ENCODE measurements at regions not wholly inside any gene's neighbourhood (a gene's known extent, or its start where the extent isn't known, plus 50 kb on each side); places are given as distances from the start of the nearest gene placed in this dataset.

DNA sequence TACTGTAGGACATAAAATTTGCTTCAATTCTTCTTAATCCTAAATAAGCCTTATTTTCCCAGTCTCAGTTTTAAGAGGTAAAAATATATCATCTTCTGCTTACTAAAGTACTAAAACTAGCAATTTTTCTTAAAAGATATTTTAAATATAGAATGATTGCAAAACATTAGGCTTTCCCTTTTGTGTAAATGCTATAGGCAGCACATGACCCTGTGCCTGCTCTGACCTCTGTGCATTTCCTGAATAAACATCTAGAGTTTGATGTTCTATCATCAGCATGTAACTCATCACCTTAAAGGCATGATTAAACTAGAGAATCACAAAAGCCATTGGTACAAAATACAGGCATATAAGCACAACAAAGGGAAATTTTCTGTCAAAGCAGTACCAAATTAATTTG lies 422.7 kb downstream of the TFAP2B start:
- TF ChIP-seq, protein P1, sequence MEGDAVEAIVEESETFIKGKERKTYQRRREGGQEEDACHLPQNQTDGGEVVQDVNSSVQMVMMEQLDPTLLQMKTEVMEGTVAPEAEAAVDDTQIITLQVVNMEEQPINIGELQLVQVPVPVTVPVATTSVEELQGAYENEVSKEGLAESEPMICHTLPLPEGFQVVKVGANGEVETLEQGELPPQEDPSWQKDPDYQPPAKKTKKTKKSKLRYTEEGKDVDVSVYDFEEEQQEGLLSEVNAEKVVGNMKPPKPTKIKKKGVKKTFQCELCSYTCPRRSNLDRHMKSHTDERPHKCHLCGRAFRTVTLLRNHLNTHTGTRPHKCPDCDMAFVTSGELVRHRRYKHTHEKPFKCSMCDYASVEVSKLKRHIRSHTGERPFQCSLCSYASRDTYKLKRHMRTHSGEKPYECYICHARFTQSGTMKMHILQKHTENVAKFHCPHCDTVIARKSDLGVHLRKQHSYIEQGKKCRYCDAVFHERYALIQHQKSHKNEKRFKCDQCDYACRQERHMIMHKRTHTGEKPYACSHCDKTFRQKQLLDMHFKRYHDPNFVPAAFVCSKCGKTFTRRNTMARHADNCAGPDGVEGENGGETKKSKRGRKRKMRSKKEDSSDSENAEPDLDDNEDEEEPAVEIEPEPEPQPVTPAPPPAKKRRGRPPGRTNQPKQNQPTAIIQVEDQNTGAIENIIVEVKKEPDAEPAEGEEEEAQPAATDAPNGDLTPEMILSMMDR (IDR thresholded peaks at IDR 0.05) = no peak

DNA sequence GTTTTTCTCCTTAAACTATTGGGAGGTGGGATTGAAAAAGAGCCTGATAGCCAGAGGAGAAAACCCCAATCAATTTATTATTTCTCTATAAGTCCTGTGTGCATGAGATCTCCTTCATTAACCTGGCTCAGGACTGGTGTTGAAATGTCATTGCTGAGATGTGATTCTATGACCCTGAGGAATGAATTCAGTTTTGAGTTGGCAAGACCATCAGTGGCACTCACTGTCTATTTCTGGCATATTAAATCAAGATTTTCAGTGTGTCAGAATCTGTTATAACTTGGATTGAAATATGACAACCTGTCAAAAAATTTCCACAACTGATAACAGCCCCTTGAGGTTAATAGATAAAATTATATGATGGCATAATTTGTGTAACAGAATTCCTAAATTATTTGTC lies 431.1 kb downstream of the TFAP2B start:
- TF ChIP-seq, protein P1 (IDR thresholded peaks at IDR 0.05) = no peak

GRCh38 chr6:51250317-51250716 lies 431.6 kb downstream of the TFAP2B start:
- TF ChIP-seq, protein P1 (IDR thresholded peaks at IDR 0.05) = no peak

DNA sequence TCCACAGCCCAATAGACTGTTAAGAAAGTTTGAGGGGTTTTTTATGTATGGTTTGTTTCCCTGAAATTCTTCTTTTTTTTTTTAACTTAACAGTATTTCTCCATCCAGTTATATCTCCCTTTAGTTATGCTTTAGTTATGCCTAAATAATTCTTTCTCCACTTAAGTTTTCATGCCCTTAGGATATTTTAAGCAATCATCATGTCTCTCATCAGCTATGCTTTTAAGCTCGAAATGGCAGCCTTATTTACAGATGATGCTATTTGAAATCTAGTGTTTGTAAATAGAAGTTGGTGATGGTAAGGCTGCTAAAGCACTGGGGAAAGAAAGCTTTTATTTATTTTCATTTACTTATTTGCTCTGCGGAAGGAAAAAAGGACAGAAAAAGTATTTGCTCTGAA lies 439.3 kb downstream of the TFAP2B start:
- TF ChIP-seq, protein P1 (IDR thresholded peaks at IDR 0.05) = no peak

- TF ChIP-seq, protein P1 (IDR thresholded peaks at IDR 0.05) = no peak
Measured at GRCh38 chr6:51260003-51260402, 441.3 kb downstream of the TFAP2B start.

DNA sequence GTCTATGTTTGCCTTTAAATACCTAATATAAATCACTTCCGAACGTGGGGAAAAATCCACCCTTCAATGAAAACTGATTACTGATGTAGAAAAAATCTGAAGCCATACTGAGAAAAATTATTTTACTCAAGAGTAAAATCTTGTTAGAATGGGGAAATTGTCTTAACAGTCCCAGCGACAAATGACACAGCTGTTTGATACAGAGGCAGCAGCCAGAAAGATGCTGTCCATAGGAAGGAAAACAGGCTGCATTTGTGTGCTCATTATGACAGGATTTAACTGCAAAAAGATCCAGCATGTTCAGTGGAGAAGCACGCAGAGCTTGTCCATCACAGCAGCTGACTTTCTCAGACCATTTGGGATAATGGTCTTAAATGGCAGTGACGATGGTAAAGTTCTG lies 443.0 kb downstream of the TFAP2B start:
- TF ChIP-seq, protein P1 (IDR thresholded peaks at IDR 0.05) = no peak

GRCh38 chr6:51265426-51265825 lies 446.8 kb downstream of the TFAP2B start:
- TF ChIP-seq, protein P1 (IDR thresholded peaks at IDR 0.05) = no peak

DNA sequence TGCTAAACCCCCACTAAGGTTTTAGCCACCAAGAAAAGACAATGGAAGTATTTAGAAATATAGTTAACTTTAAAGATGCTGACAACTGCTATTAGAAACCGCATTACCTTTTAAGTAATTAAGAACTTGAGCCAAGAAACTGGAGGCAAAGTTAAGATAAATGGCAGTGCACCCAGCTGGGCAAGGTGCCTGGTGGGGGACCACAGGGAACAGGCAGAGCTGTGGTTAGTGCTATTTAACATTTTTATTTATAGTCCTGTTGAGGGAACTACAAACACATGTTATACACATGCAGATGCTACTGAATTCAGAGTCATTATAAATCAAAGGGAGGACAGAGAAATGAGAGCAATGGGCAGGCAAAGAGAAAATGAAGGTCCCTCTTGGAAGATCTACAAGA lies 447.9 kb downstream of the TFAP2B start:
- TF ChIP-seq, protein P1 (IDR thresholded peaks at IDR 0.05) = no peak

Data from LNCAP (cell line).